HT1080 (cell line): ENCODE measurements at regions not wholly inside any gene's neighbourhood (a gene's known extent, or its start where the extent isn't known, plus 50 kb on each side); places are given as distances from the start of the nearest gene placed in this dataset.
"Not testable (repeated sequence)": the region's sequence is repeated elsewhere in the genome, so short reads cannot be mapped to it uniquely, and the experiment has no call there.

ENCODE experiments used
- DNase-seq: peaks from one replicate; pipeline ENCODE4 v3.0.0-alpha.2; 2015; ENCODE audit warnings: low read depth

- no peak for DNase-seq
These were observed 140.7 kb upstream of the KITLG start for GRCh38 chr12:88720785-88721650.

- no peak for DNase-seq
These were observed 140.0 kb upstream of the KITLG start for GRCh38 chr12:88720231-88720630.

- no peak for DNase-seq
These were observed 136.9 kb upstream of the KITLG start for GRCh38 chr12:88717188-88717587.

- DNase-seq = no peak
These were observed 136.0 kb upstream of the KITLG start for GRCh38 chr12:88716240-88716639.

DNA sequence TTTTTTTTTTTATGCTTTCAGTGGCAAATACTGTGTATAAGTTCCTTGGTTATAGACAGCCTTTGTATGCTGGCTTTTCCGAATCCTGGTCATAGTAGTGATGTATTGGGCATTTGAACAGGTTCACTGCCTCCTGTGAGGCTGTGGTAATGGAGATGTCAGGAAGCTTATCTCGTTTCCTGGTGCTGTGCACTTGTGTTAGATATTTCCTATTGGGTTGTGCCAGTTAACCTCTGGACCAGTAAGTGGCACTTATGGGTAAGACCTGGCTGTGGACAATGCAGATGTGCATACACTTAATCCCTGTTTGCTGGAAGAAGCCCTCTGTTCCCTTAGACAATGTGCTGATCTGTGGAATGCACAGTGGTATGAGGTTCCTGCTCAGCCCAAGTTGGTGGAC, 135.4 kb upstream of the KITLG start:
- no peak for DNase-seq

- not testable (repeated sequence) for DNase-seq
These were observed 134.1 kb upstream of the KITLG start for GRCh38 chr12:88714263-88714882.

GRCh38 chr12:88707800-88708199, 127.5 kb upstream of the KITLG start:
- DNase-seq = no peak

DNA sequence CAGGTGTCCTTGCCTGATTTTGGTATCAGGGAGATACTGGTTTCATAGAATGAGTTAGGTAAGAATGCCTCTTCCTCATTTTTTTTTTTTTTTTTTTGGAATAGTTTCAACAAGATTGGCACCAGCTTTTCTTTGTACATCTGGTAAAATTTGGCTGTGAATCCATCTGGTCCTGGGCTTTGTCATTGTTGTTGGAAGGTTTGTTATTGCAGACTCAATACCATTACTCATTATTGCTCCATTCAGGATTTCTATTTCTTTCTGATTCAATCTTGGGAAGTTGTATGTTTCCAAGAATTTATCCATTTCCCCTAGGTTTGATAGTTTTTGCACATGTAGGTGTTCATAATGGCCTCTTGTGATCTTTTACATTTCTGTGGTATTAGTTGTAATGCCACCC, 126.0 kb upstream of the KITLG start:
- DNase-seq = no peak

GRCh38 chr12:88703790-88704189, 123.5 kb upstream of the KITLG start:
- peak; percentile 37 for DNase-seq

- DNase-seq = no peak
These were observed 118.2 kb upstream of the KITLG start for GRCh38 chr12:88698471-88698870.

GRCh38 chr12:88693837-88694445, 113.7 kb upstream of the KITLG start:
- no peak for DNase-seq

DNA sequence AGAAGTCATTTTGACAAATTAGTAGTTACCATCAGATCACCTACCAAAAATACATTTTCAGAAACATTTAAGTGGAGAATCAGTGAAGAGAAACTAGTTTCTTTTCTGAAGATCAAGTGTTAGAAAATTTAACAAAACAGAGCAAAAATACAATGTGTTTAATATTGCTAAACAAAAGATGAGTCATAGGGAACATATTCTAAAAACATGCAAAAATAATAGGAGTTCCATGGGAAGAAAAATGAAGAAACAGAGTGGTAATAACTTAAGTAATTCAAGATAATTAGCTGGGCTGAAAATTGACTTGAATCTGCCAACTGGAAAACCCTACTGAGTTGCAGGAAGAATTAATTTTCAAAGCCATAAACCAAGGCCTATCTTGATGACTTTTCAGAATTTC, 111.5 kb upstream of the KITLG start:
- no peak for DNase-seq

DNA sequence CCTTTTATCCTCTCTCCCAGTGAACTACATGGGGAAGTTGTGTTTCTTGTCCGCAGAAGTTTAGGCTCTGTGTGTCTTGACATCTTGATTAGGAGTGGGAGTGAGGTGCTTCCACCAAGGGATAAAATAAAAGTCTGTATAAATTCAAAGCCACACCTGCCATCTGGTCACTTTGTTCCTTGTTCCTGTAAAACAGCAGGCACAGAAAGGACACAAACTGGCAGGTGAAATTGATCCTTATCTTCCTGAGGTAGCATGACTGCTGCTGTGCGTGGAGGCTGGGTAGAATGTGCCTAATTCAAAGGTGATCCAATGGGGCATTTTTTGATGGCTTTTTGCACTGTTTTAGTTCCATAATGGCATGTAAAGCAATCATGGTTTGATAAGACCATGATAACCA, 104.3 kb upstream of the KITLG start:
- no peak for DNase-seq

GRCh38 chr12:88684170-88684569, 103.9 kb upstream of the KITLG start:
- no peak for DNase-seq

GRCh38 chr12:88683628-88684027, 103.4 kb upstream of the KITLG start:
- DNase-seq = no peak

DNA sequence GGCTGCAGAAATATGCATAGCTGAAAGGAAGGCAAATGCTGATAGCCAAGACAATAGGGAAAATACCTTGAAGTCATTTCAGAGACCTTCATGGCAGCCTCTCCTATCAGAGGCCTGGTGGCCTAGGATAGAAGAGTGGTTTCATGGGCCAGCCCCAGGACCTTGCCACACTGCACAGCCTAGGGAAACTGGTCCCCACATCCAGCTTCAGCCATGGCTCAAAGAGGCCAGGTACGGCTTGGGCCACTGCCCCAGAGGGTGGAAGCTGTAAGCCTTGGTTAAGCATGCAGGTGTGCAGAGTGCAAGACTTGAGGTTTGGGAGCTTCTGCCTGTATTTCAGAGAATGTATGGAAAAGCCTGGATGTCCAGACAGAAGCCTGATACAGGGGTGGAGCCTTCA, 101.0 kb upstream of the KITLG start:
- no peak for DNase-seq

- no peak for DNase-seq
These were observed 97.2 kb upstream of the KITLG start for GRCh38 chr12:88677464-88677863.

DNA sequence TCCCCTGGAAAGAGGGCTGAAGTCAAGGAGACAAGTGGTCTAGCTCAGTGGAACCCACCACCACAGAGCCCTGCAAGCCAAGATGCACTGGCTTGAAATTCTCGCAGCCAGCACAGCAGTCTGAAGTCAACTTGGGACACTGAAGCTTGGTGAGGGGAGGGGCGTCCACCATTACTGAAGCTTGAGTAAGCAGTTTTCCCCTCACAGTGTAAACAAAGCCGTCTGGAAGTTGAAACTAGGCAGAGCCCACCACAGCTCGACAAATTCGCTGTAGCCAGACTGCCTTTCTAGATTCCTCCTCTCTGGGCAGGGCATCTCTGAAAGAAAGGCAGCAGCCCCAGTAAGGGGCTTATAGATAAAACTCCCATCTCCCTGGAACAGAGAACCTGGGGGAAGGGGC, 87.3 kb upstream of the KITLG start:
- not testable (repeated sequence) for DNase-seq

DNA sequence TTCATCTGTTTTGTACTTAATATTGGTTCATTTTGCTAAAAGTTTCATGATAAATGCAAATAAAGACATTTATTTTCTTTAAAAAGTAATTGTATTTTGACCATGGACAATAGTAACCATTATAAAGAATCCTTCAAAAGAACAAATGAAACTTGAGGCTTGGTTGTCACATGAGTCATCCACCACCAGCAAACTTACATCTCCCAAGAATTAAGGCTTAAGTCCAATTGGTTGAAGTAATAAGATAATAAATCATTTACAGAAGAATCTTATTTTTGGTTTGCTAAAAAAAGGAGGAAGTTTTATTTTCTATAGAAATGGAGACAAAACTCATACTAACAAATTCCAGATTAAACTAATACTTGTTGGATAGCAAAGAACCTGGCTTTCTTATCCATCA, 84.8 kb upstream of the KITLG start:
- DNase-seq = peak; percentile 31

DNA sequence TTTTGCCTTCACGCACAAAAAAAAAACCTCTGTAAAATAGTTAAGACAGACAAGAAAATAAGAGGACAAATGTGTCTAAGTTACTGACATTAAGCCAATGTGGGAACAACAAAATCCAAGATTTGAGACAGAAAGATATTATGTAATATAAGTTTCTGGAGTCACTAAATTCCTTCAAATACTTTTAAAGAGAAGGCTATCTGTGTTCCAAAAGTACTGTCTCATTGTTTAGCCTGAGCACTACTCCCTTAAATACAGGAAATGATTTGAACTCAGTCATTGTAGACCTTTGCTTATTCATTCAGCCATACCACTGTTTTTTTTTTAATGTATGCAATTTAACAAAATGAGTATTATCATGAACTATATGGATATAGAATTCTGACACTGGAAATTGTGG, 82.7 kb upstream of the KITLG start:
- DNase-seq = peak; percentile 43

DNA sequence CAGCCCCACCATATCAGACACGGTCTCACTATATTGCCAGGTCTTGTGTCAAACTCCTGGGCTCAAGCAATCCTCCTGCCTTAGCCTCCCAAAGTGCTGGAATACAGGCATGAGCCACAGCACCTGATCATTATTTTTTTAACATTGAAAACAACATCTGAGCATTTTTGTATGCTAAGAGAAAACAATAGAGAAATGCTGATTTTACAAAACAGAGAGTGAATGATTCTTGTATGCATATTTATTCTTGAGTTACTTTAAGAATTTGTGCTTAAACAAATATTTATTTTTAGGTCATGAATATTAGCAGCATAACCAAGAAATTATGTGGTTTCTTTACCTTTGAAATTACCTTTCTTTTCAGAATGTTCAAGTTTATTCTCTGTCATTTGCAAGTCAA, 81.8 kb upstream of the KITLG start:
- no peak for DNase-seq

DNA sequence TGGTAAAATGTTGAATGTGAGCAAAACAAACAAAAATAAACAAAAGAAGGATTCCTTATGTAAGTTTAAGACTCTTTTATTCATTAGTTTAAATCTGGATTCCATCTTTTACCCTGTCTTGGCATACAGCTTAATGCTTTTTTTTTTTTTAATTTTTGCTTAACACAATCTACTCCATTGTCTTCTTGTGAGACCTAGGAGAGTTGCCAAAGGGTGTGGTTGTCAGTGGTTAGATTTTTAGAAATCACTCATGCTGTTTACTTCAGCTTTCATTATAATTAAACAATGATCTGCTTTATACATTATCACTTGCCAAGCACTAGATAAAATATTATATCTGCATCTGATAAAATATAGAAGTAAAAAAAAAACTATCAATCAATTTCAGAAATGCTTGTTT, 77.7 kb upstream of the KITLG start:
- DNase-seq = peak; percentile 75

DNA sequence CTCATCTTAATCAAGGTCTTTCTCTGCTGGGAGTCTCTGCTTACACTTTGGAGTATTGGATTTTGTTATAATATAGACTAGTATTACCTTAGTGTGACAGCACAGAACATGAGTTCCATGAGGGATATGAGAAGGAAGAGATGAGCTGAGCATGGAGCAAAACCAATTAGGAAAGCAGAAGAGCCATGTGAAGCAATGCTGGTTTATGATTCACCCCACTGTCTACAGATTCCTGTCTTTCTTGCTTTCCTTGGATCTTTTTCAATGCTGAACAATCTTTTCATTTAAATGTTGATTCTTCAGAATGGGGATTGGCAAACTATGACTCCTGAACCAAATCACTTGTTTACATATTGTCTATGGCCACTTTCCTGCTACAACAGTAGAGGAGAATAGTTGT, 70.4 kb upstream of the KITLG start:
- peak; percentile 34 for DNase-seq
